MCF 10A (cell line): ENCODE measurements at regions not wholly inside any gene's neighbourhood (a gene's known extent, or its start where the extent isn't known, plus 50 kb on each side); places are given as distances from the start of the nearest gene placed in this dataset.

Source experiments
- BruUV-seq: library from RNA; stranded (reverse); fragments of 400-500 nt; replicated peaks from 2 replicates; lab custom pipeline; 2021; lab: Mats Ljungman, UMichigan
- CTCF ChIA-PET: fragments of 300-600 bp; sonication (Branson Sonifier 250); formaldehyde crosslinking; extraction: SDS; loops from one replicate; lab custom pipeline; 2021; ENCODE audit warnings: antibody characterized with exemption, inconsistent platforms; lab: Yijun Ruan, JAX
- POLR2A ChIA-PET: fragments of 300-600, 350-650 bp; sonication (Branson Sonifier 250); formaldehyde crosslinking; extraction: SDS; loops from one replicate; lab custom pipeline; 2020; ENCODE audit warnings: antibody characterized with exemption, inconsistent platforms; lab: Yijun Ruan, JAX
- DNase-seq: peaks from one replicate; pipeline ENCODE4 v3.0.0-alpha.2; 2018; ENCODE audit not compliant: unreplicated experiment
- H3K27ac Mint-ChIP-seq: one replicate; pipeline ENCODE4 v1.8.0; 2022; ENCODE audit warnings: mild to moderate bottlenecking, low read depth, mixed read lengths; ENCODE audit not compliant: unreplicated experiment
- H3K27me3 Mint-ChIP-seq: one replicate; pipeline ENCODE4 v1.8.0; 2022; ENCODE audit warnings: mixed read lengths; ENCODE audit not compliant: insufficient read depth, unreplicated experiment
- H3K36me3 Mint-ChIP-seq: one replicate; pipeline ENCODE4 v1.8.0; 2022; ENCODE audit warnings: mild to moderate bottlenecking, moderate library complexity, mixed read lengths; ENCODE audit not compliant: insufficient read depth, unreplicated experiment
- H3K4me1 Mint-ChIP-seq: one replicate; pipeline ENCODE4 v1.8.0; 2022; ENCODE audit warnings: mixed read lengths; ENCODE audit not compliant: insufficient read depth, unreplicated experiment
- H3K4me3 Mint-ChIP-seq: one replicate; pipeline ENCODE4 v1.8.0; 2022; ENCODE audit warnings: mild to moderate bottlenecking, moderate library complexity, mixed read lengths; ENCODE audit not compliant: unreplicated experiment
- H3K9me3 Mint-ChIP-seq: one replicate; pipeline ENCODE4 v1.8.0; 2022; ENCODE audit warnings: mixed read lengths; ENCODE audit not compliant: unreplicated experiment
- intact Hi-C: fragments of 100-400 bp; cut with micrococcal nuclease; formaldehyde crosslinking; loops from 2 replicates; pipeline ENCODE4 v1.14.1; 2022
- TF ChIP-seq, protein P1 (sequence below): fragments of 200-600 bp; IDR thresholded peaks from one replicate; pipeline ENCODE4 v1.8.0; 2022; ENCODE audit warnings: antibody characterized with exemption, mild to moderate bottlenecking; ENCODE audit not compliant: unreplicated experiment

DNA sequence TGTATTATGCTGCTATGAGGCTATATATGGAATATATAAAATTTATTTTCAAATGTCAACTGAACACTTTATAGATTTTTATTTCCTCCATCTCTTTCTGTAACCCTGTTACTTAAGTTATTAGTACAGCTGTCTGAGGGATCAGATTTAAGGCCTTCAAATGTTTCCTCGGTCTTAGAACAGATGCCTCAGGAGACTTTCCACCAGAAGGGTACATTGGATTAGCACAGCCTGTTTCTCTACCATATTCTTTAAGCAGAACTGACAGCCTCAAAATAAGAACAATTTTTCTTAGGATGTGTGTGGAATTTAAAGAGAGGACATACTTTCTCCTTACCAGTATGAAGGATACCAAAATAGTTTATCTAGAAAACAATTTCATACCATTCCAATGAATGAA, 53.0 kb upstream of the HGF start:
- TF ChIP-seq, protein P1, sequence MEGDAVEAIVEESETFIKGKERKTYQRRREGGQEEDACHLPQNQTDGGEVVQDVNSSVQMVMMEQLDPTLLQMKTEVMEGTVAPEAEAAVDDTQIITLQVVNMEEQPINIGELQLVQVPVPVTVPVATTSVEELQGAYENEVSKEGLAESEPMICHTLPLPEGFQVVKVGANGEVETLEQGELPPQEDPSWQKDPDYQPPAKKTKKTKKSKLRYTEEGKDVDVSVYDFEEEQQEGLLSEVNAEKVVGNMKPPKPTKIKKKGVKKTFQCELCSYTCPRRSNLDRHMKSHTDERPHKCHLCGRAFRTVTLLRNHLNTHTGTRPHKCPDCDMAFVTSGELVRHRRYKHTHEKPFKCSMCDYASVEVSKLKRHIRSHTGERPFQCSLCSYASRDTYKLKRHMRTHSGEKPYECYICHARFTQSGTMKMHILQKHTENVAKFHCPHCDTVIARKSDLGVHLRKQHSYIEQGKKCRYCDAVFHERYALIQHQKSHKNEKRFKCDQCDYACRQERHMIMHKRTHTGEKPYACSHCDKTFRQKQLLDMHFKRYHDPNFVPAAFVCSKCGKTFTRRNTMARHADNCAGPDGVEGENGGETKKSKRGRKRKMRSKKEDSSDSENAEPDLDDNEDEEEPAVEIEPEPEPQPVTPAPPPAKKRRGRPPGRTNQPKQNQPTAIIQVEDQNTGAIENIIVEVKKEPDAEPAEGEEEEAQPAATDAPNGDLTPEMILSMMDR = no peak
- no peaks in the 10 kb centered on the region for H3K4me1 Mint-ChIP-seq
- DNase-seq = no peak
- no peak overlapping the region for H3K4me3 Mint-ChIP-seq
- peaks cover 34% of the 10 kb centered on the region for H3K27me3 Mint-ChIP-seq
- H3K27ac Mint-ChIP-seq = no peak overlapping the region
- BruUV-seq = no TSS peak
- intact Hi-C loops = no loop called here
- CTCF ChIA-PET = interaction anchor here (0.6 kb wide), 2 partner anchors 358 to 1430 kb away, joined by 3 read pairs; no protein-coding TSS in a partner anchor
- no peaks in the 10 kb centered on the region for H3K9me3 Mint-ChIP-seq
- H3K36me3 Mint-ChIP-seq = no peaks in the 10 kb centered on the region
- POLR2A ChIA-PET = no interaction called here

DNA sequence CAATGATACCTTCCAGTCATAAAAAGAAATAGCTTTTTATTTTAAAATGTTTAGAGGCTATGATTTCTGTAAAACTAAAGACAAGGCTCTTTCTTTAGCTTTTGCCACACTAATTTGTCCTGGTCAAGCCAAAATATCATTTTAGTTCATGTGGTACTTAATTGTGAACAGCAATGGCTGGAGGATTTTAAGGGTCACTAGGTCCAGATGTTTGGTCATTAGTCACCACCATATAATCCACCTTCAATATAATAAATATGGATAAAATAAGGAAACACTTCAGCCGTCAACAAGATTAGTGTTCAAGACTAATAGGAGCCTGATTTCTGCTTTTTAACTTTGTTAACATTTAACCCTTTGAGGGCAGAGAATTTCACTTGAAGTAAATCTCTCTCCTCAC, 50.0 kb upstream of the HGF start:
- peaks cover 39% of the 10 kb centered on the region for H3K27me3 Mint-ChIP-seq
- POLR2A ChIA-PET = interaction anchor here (0.7 kb wide), 1 partner anchor 46 kb away, joined by 3 read pairs; no protein-coding TSS in a partner anchor
- H3K27ac Mint-ChIP-seq = no peak overlapping the region
- CTCF ChIA-PET = interaction anchor here (0.6 to 1.1 kb wide), 2 partner anchors 104 to 1974 kb away, joined by 3 read pairs; no protein-coding TSS in a partner anchor
- no TSS peak for BruUV-seq
- no peaks in the 10 kb centered on the region for H3K36me3 Mint-ChIP-seq
- no peaks in the 10 kb centered on the region for H3K9me3 Mint-ChIP-seq
- TF ChIP-seq, protein P1 = no peak
- no peaks in the 10 kb centered on the region for H3K4me1 Mint-ChIP-seq
- no peak for DNase-seq
- intact Hi-C loops = no loop called here
- no peak overlapping the region for H3K4me3 Mint-ChIP-seq
